ENCODE measurements at regions not wholly inside any gene's neighbourhood (a gene's known extent, or its start where the extent isn't known, plus 50 kb on each side); places are given as distances from the start of the nearest gene placed in this dataset.

GRCh38 chr6:170046791-170047626, 243.9 kb downstream of the DLL1 start:
- Histone ChIP-seq H3K36me3 (ENCODE audit: control insufficient read depth in 1 of 2, insufficient read depth in 2 of 2, low read length in 2 of 2) (no peaks in the 10 kb centered on the region), H3K27me3 (ENCODE audit: control insufficient read depth in 1 of 2, insufficient read depth in 2 of 2, low read length in 2 of 2) (no peaks in the 10 kb centered on the region), H3K9me3 (ENCODE audit: control insufficient read depth in 1 of 2, low read length in 2 of 2) (no peaks in the 10 kb centered on the region), H3K27ac (ENCODE audit: low read depth, low read length) (no peak overlapping the region), H3K4me3 (ENCODE audit: low read depth in 1 of 2, low read length in 2 of 2) (no peak overlapping the region), H3K4me1 (ENCODE audit: control insufficient read depth in 1 of 2, insufficient read depth in 2 of 2, low read length in 2 of 2) (peaks cover 0 to 4% of the 10 kb centered on the region in 2 donors), H3K9ac (ENCODE audit: low read depth in 1 of 2, low read length in 2 of 2) (no peak overlapping the region)

DNA sequence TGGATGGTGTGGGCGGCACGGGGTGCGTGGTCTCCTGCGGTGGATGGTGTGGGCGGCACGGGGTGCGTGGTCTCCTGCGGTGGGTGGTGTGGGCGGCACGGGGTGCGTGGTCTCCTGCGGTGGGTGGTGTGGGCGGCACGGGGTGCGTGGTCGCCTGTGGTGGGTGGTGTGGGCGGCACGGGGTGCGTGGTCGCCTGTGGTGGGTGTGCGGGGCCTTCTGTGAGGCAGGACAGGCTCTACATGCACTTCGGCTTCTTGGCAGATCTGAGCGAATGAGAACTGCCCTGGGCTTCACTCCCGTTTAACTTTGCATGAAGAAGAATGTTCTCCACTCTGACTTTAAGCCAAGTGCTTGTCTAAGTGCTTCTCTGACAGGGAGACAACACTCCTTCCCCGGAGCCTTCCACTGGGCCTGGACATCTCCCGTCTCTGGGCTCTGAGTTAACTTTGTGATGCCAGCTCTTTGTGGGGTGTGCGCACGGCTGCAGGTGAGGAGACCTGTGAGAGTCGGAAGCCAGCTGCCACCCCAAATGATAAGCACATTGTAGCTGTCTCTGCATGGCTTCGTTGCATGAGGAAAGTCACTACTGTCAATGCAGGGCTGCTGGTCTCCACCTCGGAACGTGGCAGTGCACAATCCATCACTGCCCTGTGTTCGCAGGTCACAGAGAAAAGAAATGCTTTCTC, 244.8 kb downstream of the DLL1 start:
- H3K36me3 ChIP-seq (ENCODE audit: control insufficient read depth in 1 of 2, insufficient read depth in 2 of 2, low read length in 2 of 2) = no peaks in the 10 kb centered on the region
- H3K9ac ChIP-seq (ENCODE audit: low read depth in 1 of 2, low read length in 2 of 2) = no peak overlapping the region
- peak overlapping the region; percentile 35 for H3K27ac ChIP-seq (ENCODE audit: low read depth, low read length)
- H3K9me3 ChIP-seq (ENCODE audit: control insufficient read depth in 1 of 2, low read length in 2 of 2) = no peaks in the 10 kb centered on the region
- H3K4me1 ChIP-seq (ENCODE audit: control insufficient read depth in 1 of 2, insufficient read depth in 2 of 2, low read length in 2 of 2) = peaks cover 0 to 4% of the 10 kb centered on the region in 2 donors
- no peaks in the 10 kb centered on the region for H3K27me3 ChIP-seq (ENCODE audit: control insufficient read depth in 1 of 2, insufficient read depth in 2 of 2, low read length in 2 of 2)
- H3K4me3 ChIP-seq (ENCODE audit: low read depth in 1 of 2, low read length in 2 of 2) = no peak overlapping the region

DNA sequence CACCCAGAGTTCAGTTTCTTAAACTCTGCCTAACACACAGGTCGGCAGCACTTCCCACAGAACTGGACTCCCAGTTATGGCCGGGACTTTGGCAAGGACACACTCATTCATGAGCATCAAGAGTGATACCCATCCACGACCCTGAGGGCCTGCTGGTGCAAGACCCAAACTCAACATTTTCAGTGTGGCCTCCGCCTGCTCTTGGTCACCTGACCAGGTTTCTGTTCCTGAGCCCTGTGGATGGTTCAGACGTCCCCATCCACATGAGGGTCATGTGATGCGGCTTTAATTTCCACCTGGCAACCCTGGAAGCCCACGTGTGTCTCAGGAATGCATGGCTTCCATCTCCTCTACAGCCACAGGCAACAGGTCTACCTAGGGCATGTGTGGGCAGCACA, 245.3 kb downstream of the DLL1 start:
- no peak overlapping the region for H3K4me3 ChIP-seq (ENCODE audit: low read depth in 1 of 2, low read length in 2 of 2)
- H3K9ac ChIP-seq (ENCODE audit: low read depth in 1 of 2, low read length in 2 of 2) = no peak overlapping the region
- no peaks in the 10 kb centered on the region for H3K9me3 ChIP-seq (ENCODE audit: control insufficient read depth in 1 of 2, low read length in 2 of 2)
- no peaks in the 10 kb centered on the region for H3K36me3 ChIP-seq (ENCODE audit: control insufficient read depth in 1 of 2, insufficient read depth in 2 of 2, low read length in 2 of 2)
- H3K27me3 ChIP-seq (ENCODE audit: control insufficient read depth in 1 of 2, insufficient read depth in 2 of 2, low read length in 2 of 2) = no peaks in the 10 kb centered on the region
- H3K27ac ChIP-seq (ENCODE audit: low read depth, low read length) = no peak overlapping the region
- peaks cover 0 to 4% of the 10 kb centered on the region in 2 donors for H3K4me1 ChIP-seq (ENCODE audit: control insufficient read depth in 1 of 2, insufficient read depth in 2 of 2, low read length in 2 of 2)

- no peaks in the 10 kb centered on the region for H3K27me3 ChIP-seq (ENCODE audit: control insufficient read depth in 1 of 2, insufficient read depth in 2 of 2, low read length in 2 of 2)
- H3K4me3 ChIP-seq (ENCODE audit: low read depth in 1 of 2, low read length in 2 of 2) = no peak overlapping the region
- H3K4me1 ChIP-seq (ENCODE audit: control insufficient read depth in 1 of 2, insufficient read depth in 2 of 2, low read length in 2 of 2) = peaks cover 0 to 4% of the 10 kb centered on the region in 2 donors
- no peak overlapping the region for H3K9ac ChIP-seq (ENCODE audit: low read depth in 1 of 2, low read length in 2 of 2)
- no peak overlapping the region for H3K27ac ChIP-seq (ENCODE audit: low read depth, low read length)
- H3K9me3 ChIP-seq (ENCODE audit: control insufficient read depth in 1 of 2, low read length in 2 of 2) = no peaks in the 10 kb centered on the region
- H3K36me3 ChIP-seq (ENCODE audit: control insufficient read depth in 1 of 2, insufficient read depth in 2 of 2, low read length in 2 of 2) = no peaks in the 10 kb centered on the region
These were observed 245.9 kb downstream of the DLL1 start for GRCh38 chr6:170044836-170045562.

DNA sequence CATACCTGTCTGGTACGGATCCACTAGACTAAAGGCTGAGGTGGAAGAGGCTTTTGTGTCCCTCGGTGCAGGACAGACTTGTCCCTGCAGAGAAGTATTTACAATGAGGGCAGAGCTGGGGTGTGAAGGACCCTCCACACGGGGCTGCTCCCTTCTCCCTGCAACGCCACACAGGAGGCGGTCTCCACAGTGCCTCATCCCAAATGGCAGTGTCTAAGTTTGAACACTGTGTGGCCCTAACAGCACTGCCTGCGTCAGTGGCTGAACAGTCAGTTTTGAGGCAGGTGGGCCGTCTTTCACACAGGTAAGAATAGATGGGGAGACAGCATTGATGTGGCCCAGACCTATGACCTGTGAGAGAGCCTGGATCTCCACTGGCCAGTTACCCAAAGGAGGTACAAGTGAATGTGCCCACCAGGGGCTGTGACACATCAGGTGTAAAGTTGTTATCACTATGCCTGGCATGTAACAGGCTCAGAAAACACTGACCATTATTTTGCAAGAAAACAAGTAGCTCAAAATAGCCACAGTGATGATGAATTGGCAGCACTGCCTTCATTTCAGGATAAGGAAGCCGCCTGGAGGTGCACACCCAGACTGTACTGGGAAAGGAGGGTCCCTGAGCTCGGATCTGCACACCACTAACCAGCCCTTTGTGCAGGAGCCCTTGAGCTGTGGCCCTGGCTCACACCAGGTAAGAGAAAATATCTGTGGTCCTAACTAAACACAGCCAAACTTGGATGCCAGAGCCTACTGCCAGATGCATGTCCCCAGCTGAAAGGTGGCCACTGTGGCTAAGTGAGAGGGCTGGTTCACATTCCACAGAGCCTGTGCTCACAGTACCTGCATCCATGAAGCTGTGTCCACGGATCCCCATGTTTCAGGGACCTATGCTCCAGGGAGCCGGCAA, 246.7 kb downstream of the DLL1 start:
- H3K4me1 ChIP-seq (ENCODE audit: control insufficient read depth in 1 of 2, insufficient read depth in 2 of 2, low read length in 2 of 2) = peaks cover 0 to 4% of the 10 kb centered on the region in 2 donors
- H3K4me3 ChIP-seq (ENCODE audit: low read depth in 1 of 2, low read length in 2 of 2) = no peak overlapping the region
- no peaks in the 10 kb centered on the region for H3K9me3 ChIP-seq (ENCODE audit: control insufficient read depth in 1 of 2, low read length in 2 of 2)
- no peaks in the 10 kb centered on the region for H3K36me3 ChIP-seq (ENCODE audit: control insufficient read depth in 1 of 2, insufficient read depth in 2 of 2, low read length in 2 of 2)
- no peak overlapping the region for H3K9ac ChIP-seq (ENCODE audit: low read depth in 1 of 2, low read length in 2 of 2)
- H3K27me3 ChIP-seq (ENCODE audit: control insufficient read depth in 1 of 2, insufficient read depth in 2 of 2, low read length in 2 of 2) = no peaks in the 10 kb centered on the region
- no peak overlapping the region for H3K27ac ChIP-seq (ENCODE audit: low read depth, low read length)

- Histone ChIP-seq H3K36me3 (ENCODE audit: control insufficient read depth in 1 of 2, insufficient read depth in 2 of 2, low read length in 2 of 2) (no peaks in the 10 kb centered on the region), H3K27ac (ENCODE audit: low read depth, low read length) (no peak overlapping the region), H3K9me3 (ENCODE audit: control insufficient read depth in 1 of 2, low read length in 2 of 2) (no peaks in the 10 kb centered on the region), H3K4me1 (ENCODE audit: control insufficient read depth in 1 of 2, insufficient read depth in 2 of 2, low read length in 2 of 2) (peaks cover 0 to 6% of the 10 kb centered on the region in 2 donors), H3K4me3 (ENCODE audit: low read depth in 1 of 2, low read length in 2 of 2) (no peak overlapping the region), H3K9ac (ENCODE audit: low read depth in 1 of 2, low read length in 2 of 2) (no peak overlapping the region), H3K27me3 (ENCODE audit: control insufficient read depth in 1 of 2, insufficient read depth in 2 of 2, low read length in 2 of 2) (no peaks in the 10 kb centered on the region)
These were observed 247.6 kb downstream of the DLL1 start for GRCh38 chr6:170043150-170043819.

- no peaks in the 10 kb centered on the region for H3K36me3 ChIP-seq (ENCODE audit: control insufficient read depth in 1 of 2, insufficient read depth in 2 of 2, low read length in 2 of 2)
- no peak overlapping the region for H3K27ac ChIP-seq (ENCODE audit: low read depth, low read length)
- no peaks in the 10 kb centered on the region for H3K9me3 ChIP-seq (ENCODE audit: control insufficient read depth in 1 of 2, low read length in 2 of 2)
- H3K27me3 ChIP-seq (ENCODE audit: control insufficient read depth in 1 of 2, insufficient read depth in 2 of 2, low read length in 2 of 2) = no peaks in the 10 kb centered on the region
- H3K4me3 ChIP-seq (ENCODE audit: low read depth in 1 of 2, low read length in 2 of 2) = no peak overlapping the region
- H3K4me1 ChIP-seq (ENCODE audit: control insufficient read depth in 1 of 2, insufficient read depth in 2 of 2, low read length in 2 of 2) = peaks cover 0 to 8% of the 10 kb centered on the region in 2 donors
- no peak overlapping the region for H3K9ac ChIP-seq (ENCODE audit: low read depth in 1 of 2, low read length in 2 of 2)
These were observed 248.2 kb downstream of the DLL1 start for GRCh38 chr6:170042596-170043118.

DNA sequence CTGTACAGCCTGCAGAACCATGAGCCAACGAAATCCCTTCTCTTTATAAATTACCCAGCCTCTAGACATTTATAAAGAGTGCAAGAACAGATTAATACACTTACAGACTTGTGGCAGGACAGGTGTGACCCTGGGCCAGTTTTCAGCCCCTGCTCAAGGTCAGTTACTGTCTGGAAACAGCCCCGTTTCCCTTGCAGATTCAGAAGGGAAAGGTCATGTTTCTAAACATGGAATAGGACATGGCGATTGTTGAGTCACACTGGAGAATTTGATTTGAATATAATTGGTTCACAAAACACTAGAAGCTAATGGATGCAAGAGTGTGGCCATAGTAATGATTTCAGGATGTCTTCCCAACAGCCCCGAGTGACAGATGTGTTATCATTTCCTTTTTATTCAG, 248.8 kb downstream of the DLL1 start:
- peaks cover 0 to 6% of the 10 kb centered on the region in 2 donors for H3K4me1 ChIP-seq (ENCODE audit: control insufficient read depth in 1 of 2, insufficient read depth in 2 of 2, low read length in 2 of 2)
- H3K9ac ChIP-seq (ENCODE audit: low read depth in 1 of 2, low read length in 2 of 2) = no peak overlapping the region
- no peaks in the 10 kb centered on the region for H3K9me3 ChIP-seq (ENCODE audit: control insufficient read depth in 1 of 2, low read length in 2 of 2)
- H3K36me3 ChIP-seq (ENCODE audit: control insufficient read depth in 1 of 2, insufficient read depth in 2 of 2, low read length in 2 of 2) = no peaks in the 10 kb centered on the region
- no peak overlapping the region for H3K27ac ChIP-seq (ENCODE audit: low read depth, low read length)
- no peaks in the 10 kb centered on the region for H3K27me3 ChIP-seq (ENCODE audit: control insufficient read depth in 1 of 2, insufficient read depth in 2 of 2, low read length in 2 of 2)
- H3K4me3 ChIP-seq (ENCODE audit: low read depth in 1 of 2, low read length in 2 of 2) = no peak overlapping the region

GRCh38 chr6:170041526-170041925, 249.4 kb downstream of the DLL1 start:
- H3K9ac ChIP-seq (ENCODE audit: low read depth in 1 of 2, low read length in 2 of 2) = no peak overlapping the region
- H3K36me3 ChIP-seq (ENCODE audit: control insufficient read depth in 1 of 2, insufficient read depth in 2 of 2, low read length in 2 of 2) = no peaks in the 10 kb centered on the region
- peaks cover 0 to 4% of the 10 kb centered on the region in 2 donors for H3K4me1 ChIP-seq (ENCODE audit: control insufficient read depth in 1 of 2, insufficient read depth in 2 of 2, low read length in 2 of 2)
- no peaks in the 10 kb centered on the region for H3K27me3 ChIP-seq (ENCODE audit: control insufficient read depth in 1 of 2, insufficient read depth in 2 of 2, low read length in 2 of 2)
- no peak overlapping the region for H3K27ac ChIP-seq (ENCODE audit: low read depth, low read length)
- H3K4me3 ChIP-seq (ENCODE audit: low read depth in 1 of 2, low read length in 2 of 2) = no peak overlapping the region
- H3K9me3 ChIP-seq (ENCODE audit: control insufficient read depth in 1 of 2, low read length in 2 of 2) = no peaks in the 10 kb centered on the region

Measured in duodenal mucosa (tissue), 2 donors.